ENCODE measurements at regions not wholly inside any gene's neighbourhood (a gene's known extent, or its start where the extent isn't known, plus 50 kb on each side); places are given as distances from the start of the nearest gene placed in this dataset.

GRCh38 chr11:23205156-23205871 is 345.0 kb upstream of the CCDC179 start:
- H3K9me3 ChIP-seq (ENCODE audit: control insufficient read depth, low read depth, low read length) = peaks cover 8% of the 10 kb centered on the region
- no peaks in the 10 kb centered on the region for H3K36me3 ChIP-seq (ENCODE audit: control insufficient read depth in 2 of 2, extremely low read depth in 1 of 2, insufficient read depth in 2 of 2, low read length in 2 of 2)
- H3K9me1 ChIP-seq (ENCODE audit: control insufficient read depth, extremely low read depth, insufficient read depth, low read length) = no peaks in the 10 kb centered on the region
- no peaks in the 10 kb centered on the region for H3K27me3 ChIP-seq (ENCODE audit: control insufficient read depth, extremely low read depth, insufficient read depth, low read length)
- H3K79me2 ChIP-seq (ENCODE audit: control insufficient read depth, insufficient read depth, low read length) = no peaks in the 10 kb centered on the region
- H3K27ac ChIP-seq (ENCODE audit: control insufficient read depth, insufficient read depth, low read length) = no peak overlapping the region
- no peak overlapping the region for H3K9ac ChIP-seq (ENCODE audit: control insufficient read depth, extremely low read depth, insufficient read depth, low read length)
- no peak for TF ChIP-seq EZH2 (IDR thresholded peaks at IDR 0.05; ENCODE audit: low read length)
- no peak for TF ChIP-seq CTCF (optimal IDR thresholded peaks at IDR 0.05 in 1 of 3, IDR thresholded peaks at IDR 0.05 in 1 of 3, conservative IDR thresholded peaks at IDR 0.05 in 1 of 3; ENCODE audit: extremely low read depth in 1 of 3, insufficient read depth in 2 of 3, low read length in 3 of 3)
- FAIRE-seq = no peak
- H4K20me1 ChIP-seq (ENCODE audit: control insufficient read depth, extremely low read depth, insufficient read depth, low read length) = no peaks in the 10 kb centered on the region
- dilution Hi-C loops (cut with MboI; ENCODE audit: extremely low pct_ligation_motif_present, low sequenced_read_pairs) = no loop called here
- no peak for DNase-seq (ENCODE audit: low read depth, low spot score)
- H3K4me2 ChIP-seq (ENCODE audit: control insufficient read depth, extremely low read depth, insufficient read depth, low read depth, low read length) = no peak overlapping the region
- no peaks in the 10 kb centered on the region for H3K4me1 ChIP-seq (ENCODE audit: control insufficient read depth, extremely low read depth, insufficient read depth, low read length)
- no peak overlapping the region for H2AFZ ChIP-seq (ENCODE audit: control insufficient read depth, low read length)
- H3K4me3 ChIP-seq (ENCODE audit: control insufficient read depth in 2 of 3, extremely low read depth in 1 of 3, insufficient read depth in 2 of 3, low read depth in 1 of 3, low read length in 3 of 3) = no peak overlapping the region

- no peaks in the 10 kb centered on the region for H3K79me2 ChIP-seq (ENCODE audit: control insufficient read depth, insufficient read depth, low read length)
- H3K4me1 ChIP-seq (ENCODE audit: control insufficient read depth, extremely low read depth, insufficient read depth, low read length) = no peaks in the 10 kb centered on the region
- no peaks in the 10 kb centered on the region for H4K20me1 ChIP-seq (ENCODE audit: control insufficient read depth, extremely low read depth, insufficient read depth, low read length)
- no peak overlapping the region for H3K27ac ChIP-seq (ENCODE audit: control insufficient read depth, insufficient read depth, low read length)
- no peak for DNase-seq (ENCODE audit: low read depth, low spot score)
- TF ChIP-seq CTCF (optimal IDR thresholded peaks at IDR 0.05 in 1 of 3, IDR thresholded peaks at IDR 0.05 in 1 of 3, conservative IDR thresholded peaks at IDR 0.05 in 1 of 3; ENCODE audit: extremely low read depth in 1 of 3, insufficient read depth in 2 of 3, low read length in 3 of 3) (no peak), EZH2 (IDR thresholded peaks at IDR 0.05; ENCODE audit: low read length) (no peak)
- no peak overlapping the region for H3K4me3 ChIP-seq (ENCODE audit: control insufficient read depth in 2 of 3, extremely low read depth in 1 of 3, insufficient read depth in 2 of 3, low read depth in 1 of 3, low read length in 3 of 3)
- dilution Hi-C loops (cut with MboI; ENCODE audit: extremely low pct_ligation_motif_present, low sequenced_read_pairs) = no loop called here
- H3K9ac ChIP-seq (ENCODE audit: control insufficient read depth, extremely low read depth, insufficient read depth, low read length) = no peak overlapping the region
- H3K9me1 ChIP-seq (ENCODE audit: control insufficient read depth, extremely low read depth, insufficient read depth, low read length) = no peaks in the 10 kb centered on the region
- H3K36me3 ChIP-seq (ENCODE audit: control insufficient read depth in 2 of 2, extremely low read depth in 1 of 2, insufficient read depth in 2 of 2, low read length in 2 of 2) = no peaks in the 10 kb centered on the region
- H2AFZ ChIP-seq (ENCODE audit: control insufficient read depth, low read length) = no peak overlapping the region
- FAIRE-seq = no peak
- H3K9me3 ChIP-seq (ENCODE audit: control insufficient read depth, low read depth, low read length) = peaks cover 8% of the 10 kb centered on the region
- no peak overlapping the region for H3K4me2 ChIP-seq (ENCODE audit: control insufficient read depth, extremely low read depth, insufficient read depth, low read depth, low read length)
- H3K27me3 ChIP-seq (ENCODE audit: control insufficient read depth, extremely low read depth, insufficient read depth, low read length) = no peaks in the 10 kb centered on the region
Observed at GRCh38 chr11:23206741-23207336, 346.6 kb upstream of the CCDC179 start.
